Caki2 (cell line): ENCODE measurements at regions not wholly inside any gene's neighbourhood (a gene's known extent, or its start where the extent isn't known, plus 50 kb on each side); places are given as distances from the start of the nearest gene placed in this dataset.
"Not testable (repeated sequence)": the region's sequence is repeated elsewhere in the genome, so short reads cannot be mapped to it uniquely, and the experiment has no call there.

ENCODE experiments used
- DNase-seq: peaks from one replicate; pipeline ENCODE4 v3.0.0-alpha.2; 2015; ENCODE audit warnings: low read depth
- in situ Hi-C: cut with HindIII; loops from 2 replicates; pipeline ENCODE4 v1.10.0; 2016; ENCODE audit warnings: low sequenced_read_pairs, low pct_unique_long_range_greater_than_20kb, mixed read lengths

GRCh38 chr4:52410971-52411370 lies 248.1 kb downstream of the USP46 start:
- DNase-seq = no peak
- in situ Hi-C loops = no loop called here

DNA sequence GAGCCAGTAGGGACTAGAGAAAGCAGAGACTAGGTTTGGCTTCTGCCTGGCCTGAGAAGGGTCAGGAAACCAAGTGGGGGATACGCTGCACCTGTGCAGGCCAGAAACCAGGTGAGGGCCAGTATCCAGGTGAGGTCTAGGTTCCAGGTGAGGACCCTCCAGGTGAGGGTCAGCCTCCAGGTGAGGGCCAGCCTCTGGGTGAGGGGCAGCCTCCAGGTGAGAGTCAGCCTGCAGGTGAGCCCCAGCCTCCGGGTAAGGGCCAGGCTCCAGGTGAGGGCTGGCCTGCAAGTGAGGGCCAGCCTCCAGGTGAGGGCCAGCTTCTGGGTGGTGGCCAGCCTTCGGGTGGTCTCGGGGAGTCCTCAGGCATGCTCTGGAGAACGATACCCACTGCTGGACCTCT lies 238.8 kb downstream of the USP46 start:
- no peak for DNase-seq
- in situ Hi-C loops = no loop called here

GRCh38 chr4:52421811-52422213 lies 237.3 kb downstream of the USP46 start:
- DNase-seq = no peak
- in situ Hi-C loops = no loop called here

- in situ Hi-C loops = no loop called here
- DNase-seq = no peak
Measured at GRCh38 chr4:52423967-52424366, 235.1 kb downstream of the USP46 start.

DNA sequence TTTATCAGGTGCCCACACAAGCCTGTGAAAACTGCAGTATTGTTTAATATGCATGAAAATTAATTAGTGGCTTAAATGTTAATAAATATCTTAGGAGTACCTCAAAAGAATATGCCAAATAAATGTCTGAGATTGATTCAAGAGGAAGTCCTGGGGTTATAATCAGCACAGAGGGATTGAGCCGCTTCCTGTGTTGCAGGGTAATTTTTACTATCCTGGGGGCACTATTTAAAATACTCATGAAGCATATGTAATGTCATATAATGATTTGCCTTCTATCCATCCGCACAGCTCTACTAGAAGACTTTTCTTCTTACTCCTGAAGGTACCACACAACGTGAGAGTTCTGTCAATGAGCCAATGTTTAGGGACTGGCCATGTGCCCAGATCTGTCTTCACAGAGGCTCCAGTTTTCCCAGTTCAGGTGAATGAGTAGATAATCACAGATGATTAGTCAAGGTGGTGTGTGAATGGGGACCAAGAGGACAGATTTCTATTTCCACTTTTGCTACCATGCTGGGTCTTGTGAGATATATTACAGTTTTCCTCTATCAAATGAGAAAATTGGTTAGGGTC lies 233.3 kb downstream of the USP46 start:
- DNase-seq = no peak
- in situ Hi-C loops = no loop called here

GRCh38 chr4:52431410-52431809 lies 227.7 kb downstream of the USP46 start:
- no peak for DNase-seq
- in situ Hi-C loops = no loop called here

DNA sequence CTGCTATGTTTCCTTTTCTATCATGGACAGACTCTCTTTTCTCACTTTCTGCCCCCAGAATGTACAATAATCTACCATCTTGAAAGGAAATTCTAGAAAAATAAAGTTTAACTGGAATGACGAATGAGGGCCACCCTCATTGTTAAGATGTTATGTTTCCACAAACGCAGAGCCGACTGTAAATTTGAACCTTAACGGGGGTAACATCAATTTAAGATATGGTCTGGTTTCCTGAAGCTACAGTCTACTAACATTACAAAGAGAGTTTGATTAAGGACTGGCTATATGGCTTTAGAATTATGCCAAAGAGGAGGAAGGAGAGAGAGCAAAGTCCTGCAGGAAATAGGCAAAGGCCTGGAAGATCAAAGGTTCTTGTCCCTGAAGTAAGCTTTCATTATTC lies 227.2 kb downstream of the USP46 start:
- DNase-seq = no peak
- in situ Hi-C loops = no loop called here

DNA sequence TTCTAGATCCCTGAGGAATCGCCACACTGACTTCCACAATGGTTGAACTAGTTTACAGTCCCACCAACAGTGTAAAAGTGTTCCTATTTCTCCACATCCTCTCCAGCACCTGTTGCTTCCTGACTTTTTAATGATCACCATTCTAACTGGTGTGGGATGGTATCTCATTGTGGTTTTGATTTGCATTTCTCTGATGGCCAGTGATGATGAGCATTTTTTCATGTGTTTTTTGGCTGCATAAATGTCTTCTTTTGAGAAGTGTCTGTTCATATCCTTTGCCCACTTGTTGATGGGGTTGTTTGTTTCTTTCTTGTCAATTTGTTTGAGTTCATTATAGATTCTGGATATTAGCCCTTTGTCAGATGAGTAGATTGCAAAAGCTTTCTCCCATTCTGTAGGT lies 216.6 kb downstream of the USP46 start:
- DNase-seq, in situ Hi-C loops: not testable (repeated sequence)

DNA sequence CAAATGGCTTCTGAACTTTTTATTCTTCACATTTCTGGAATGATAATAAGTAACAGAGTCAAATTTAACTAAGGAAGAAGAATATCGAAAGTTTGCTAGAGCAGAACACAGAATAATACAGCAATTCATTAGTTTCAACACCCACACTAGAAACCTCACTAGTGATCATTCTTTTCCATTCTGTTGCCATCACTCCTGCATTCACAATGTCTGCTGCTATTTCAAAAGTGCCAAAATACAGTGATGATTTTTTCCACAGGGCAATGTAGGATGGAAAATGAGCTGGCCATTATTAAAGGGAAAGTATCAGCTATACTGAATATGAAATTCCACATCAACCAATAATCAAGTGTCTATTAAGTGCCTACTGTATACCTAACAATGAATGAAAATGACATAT lies 186.7 kb downstream of the USP46 start:
- in situ Hi-C loops = no loop called here
- no peak for DNase-seq

- DNase-seq = no peak
- in situ Hi-C loops = no loop called here
Measured at GRCh38 chr4:52477191-52477780, 181.8 kb downstream of the USP46 start.

DNA sequence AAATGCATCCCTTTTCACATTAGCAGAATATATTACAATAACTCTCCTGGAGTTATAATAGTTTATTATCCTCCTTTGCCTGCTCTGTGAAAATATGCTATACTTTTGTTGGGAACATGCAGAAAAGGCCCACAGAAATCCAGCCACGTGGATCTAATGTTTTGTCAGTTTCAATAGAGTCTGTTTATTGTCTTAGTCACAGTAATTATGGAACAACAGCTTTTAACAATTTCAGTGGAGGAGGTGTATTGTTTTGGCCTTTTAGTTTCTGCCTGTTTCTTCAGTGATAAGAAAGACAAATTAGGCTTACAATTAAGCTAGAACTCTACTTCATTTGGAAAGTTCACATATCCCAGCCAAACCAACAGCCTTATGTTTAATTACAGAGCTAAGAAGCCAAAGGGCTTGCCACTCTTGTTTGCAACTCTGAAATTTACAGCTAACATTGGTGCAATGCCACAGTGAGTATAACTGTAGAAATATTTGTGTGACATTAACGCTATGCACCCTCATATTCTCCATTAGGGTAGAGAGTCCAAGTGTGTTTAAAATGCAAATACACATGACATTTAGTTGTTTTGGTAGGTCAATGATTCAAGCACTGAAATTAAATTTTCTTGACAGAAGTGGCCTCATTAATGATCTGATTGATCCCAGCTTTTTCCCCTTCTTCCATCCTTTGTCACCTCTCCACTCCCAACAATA lies 175.8 kb downstream of the USP46 start:
- no peak for DNase-seq
- in situ Hi-C loops = no loop called here

DNA sequence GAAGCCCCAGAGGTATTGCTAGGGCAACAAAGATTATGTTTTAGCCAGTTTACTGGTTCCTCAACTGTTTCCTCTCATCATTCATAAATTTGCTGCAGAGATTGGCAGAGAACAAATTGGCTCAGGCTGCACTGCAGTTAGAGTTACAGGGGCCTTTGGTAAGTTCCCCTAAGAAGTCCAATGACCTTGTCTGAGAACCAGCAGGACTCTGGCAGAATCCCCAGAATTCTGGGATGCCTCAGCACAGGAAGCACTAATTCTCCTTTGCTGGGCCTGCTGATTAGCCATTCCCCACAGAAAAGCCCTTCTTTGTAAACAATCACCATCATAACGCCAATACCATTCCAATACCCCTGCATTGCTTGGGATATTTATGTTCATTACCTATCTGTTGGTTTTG lies 151.3 kb downstream of the USP46 start:
- in situ Hi-C loops = no loop called here

DNA sequence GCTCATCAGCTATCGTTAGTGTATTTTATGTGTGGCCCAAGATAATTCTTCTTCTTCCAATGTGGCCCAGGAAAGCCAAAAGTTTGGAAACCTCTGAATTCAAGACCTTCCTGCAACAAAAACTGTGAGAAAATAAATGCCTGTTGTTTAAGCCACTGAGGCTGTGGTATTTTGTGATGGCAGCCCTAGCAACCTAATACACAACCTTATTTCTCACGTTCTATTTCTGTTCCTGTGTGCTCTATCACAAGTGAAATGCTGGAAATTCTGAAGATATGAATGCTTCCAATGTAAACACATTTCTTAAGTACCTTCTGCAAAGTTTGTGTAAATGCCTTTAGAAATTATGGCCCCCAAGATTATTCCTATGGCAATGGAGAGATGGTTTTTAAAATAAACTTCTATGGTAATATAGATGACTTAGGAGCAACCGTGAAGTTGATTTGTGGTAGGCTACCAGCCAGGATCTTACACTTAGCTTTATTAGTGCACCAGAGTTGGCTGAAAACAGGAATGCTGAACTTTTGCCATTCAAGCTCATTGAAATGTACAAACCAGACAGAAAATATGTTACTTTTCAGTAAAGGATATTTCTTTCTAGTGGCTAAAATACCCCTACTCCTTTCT lies 148.0 kb downstream of the USP46 start:
- in situ Hi-C loops = no loop called here
- DNase-seq = no peak

More for the DNA sequence above, 151.3 kb downstream of the USP46 start:
- DNase-seq = no peak

GRCh38 chr4:52511825-52512224 lies 147.3 kb downstream of the USP46 start:
- in situ Hi-C loops = no loop called here
- DNase-seq = no peak

- in situ Hi-C loops = no loop called here
- no peak for DNase-seq
Measured at GRCh38 chr4:52512291-52512690, 146.8 kb downstream of the USP46 start.

DNA sequence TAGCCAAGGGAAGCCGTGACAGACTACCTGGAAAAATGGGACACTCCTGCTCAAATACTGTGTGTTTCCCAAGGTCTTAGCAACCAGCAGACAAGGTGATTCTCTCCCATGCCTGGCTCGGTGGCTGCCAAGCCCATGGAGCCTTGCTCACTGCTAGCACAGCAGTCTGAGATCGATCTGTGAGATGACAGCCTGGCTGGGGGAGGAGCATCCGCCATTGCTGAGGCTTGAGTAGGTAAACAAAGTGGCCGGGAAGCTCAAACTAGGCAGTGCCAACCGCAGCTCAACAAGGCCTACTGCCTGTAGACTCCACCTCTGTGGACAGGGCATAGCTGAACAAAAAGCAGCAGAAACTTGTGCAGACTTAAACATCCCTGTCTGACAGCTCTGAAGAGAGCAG lies 137.0 kb downstream of the USP46 start:
- in situ Hi-C loops, DNase-seq: not testable (repeated sequence)

- in situ Hi-C loops = no loop called here
- no peak for DNase-seq
Measured at GRCh38 chr4:52529983-52530382, 129.1 kb downstream of the USP46 start.

- in situ Hi-C loops = no loop called here
Measured at GRCh38 chr4:52535793-52536192, 123.3 kb downstream of the USP46 start.

More at GRCh38 chr4:52535793-52536192, 123.3 kb downstream of the USP46 start:
- DNase-seq = no peak
